GM19452 (cell line): ENCODE measurements at regions not wholly inside any gene's neighbourhood (a gene's known extent, or its start where the extent isn't known, plus 50 kb on each side); places are given as distances from the start of the nearest gene placed in this dataset.
"Not testable (repeated sequence)": the region's sequence is repeated elsewhere in the genome, so short reads cannot be mapped to it uniquely, and the experiment has no call there.

ENCODE experiments used
- ATAC-seq: cut with Tn5 transposase; IDR thresholded peaks from one replicate; pipeline ENCODE4 v1.9.1; 2021; ENCODE audit not compliant: unreplicated experiment

DNA sequence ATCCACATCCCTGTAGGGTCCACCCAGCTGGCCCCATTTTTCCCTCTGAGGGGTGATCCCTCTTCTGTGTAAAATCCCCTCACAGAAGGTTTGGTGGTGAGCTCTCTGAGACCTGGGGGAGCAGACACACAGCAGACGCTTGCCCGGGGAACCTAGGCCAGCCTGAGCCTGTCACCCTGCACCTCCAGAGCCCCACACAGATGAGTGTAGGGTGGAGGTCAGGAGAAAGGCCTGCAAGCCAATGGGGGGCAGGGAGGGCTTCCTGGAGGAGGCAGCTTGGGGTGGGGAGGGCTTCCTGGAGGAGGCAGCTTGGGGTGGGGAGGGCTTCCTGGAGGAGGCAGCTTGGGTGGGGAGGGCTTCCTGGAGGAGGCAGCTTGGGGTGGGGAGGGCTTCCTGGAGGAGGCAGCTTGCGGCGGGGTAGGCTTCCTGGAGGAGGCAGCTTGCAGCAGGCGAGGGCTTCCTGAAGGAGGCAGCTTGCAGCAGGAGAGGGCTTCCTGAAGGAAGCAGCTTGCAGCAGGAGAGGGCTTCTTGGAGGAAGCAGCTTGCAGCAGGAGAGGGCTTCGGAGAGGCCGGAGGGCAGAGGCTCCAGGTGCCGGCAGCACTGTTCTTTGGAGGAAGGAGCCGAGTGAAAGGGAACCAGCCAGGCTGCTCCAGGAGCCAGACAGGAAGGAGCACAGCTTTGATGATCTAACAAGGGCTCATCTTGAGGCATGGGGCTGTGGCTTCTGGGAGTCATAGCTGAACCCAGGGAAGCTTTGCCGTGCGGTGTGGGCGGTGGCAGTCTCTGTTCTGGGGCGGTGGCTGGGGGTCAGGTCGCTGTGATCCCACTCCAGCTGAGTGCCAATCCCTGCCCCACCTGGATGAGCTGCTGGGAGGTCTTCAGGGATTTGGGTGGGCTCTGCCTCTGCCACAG is 83.7 kb upstream of the ZNF469 start:
- no peak for ATAC-seq

DNA sequence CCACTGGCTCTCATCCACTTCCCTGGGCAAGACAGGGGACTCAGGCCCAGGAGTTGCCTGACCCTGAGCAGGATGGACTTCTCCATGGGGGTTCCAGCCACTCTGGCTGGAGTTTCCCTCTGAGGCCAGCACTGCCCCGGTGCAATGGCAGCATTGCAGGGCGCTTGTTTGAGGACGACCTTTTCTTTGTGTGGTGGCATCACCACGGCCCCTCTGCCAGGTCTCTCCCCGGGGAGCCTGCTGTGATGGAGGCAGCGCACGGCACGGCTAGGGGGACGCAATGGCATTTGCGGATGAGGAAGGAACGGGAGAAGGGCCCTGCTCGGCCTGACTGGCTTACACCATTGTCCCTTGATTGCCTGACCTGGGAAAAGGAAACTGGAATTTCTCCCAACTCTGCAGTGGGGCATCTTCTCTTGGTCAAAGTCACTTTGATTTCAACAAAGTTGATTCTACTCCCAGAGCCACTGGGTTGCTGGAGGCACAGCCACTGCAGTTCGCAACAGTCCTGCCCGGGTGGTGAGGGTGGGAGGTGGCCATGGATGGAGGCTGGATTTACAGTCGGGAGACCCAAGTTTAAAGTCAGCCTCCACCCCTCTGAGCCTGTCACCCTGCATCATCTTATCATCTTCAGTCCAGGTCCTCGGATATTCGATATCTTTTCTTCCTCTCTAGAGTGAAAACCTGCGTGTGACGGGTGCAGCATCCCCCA is 82.9 kb upstream of the ZNF469 start:
- ATAC-seq, result no peak

DNA sequence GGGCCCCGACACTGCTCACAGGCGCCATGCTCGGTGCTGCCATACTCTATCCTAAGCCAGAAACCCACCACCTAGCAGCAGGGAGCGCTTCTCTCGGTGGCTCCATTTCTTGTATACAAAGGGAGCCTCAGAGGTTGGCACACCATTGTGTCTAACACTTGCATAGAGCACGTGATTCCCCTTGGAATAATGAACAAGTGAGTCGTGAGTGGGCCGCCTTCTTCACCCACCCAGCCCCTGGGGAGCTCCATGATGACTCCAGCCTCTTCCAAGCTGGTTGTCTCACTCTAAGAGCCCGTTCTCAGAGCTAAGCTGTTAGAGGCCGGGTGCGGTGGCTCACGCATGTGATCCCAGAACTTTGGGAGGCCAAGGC is 82.3 kb upstream of the ZNF469 start:
- no peak for ATAC-seq

DNA sequence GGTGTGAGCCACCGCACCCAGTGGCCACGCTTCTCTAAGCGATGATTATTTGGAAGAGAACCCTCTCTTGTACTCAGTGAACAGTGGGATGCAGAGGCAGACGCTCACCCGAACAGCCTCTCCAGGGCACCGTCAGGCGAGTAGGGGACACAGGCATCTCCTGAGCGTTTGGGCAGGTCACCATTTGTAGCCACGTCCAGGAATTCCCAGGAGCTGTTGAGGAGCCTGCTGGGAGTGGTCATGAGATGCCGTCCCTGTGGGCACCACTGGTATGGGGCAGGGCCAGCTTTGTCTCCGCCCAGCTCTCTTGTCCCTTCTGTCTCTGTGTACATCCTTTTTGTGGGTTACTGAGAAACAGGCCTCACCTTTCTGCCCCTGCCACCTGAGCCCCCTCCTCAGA is 81.3 kb upstream of the ZNF469 start:
- no peak for ATAC-seq

DNA sequence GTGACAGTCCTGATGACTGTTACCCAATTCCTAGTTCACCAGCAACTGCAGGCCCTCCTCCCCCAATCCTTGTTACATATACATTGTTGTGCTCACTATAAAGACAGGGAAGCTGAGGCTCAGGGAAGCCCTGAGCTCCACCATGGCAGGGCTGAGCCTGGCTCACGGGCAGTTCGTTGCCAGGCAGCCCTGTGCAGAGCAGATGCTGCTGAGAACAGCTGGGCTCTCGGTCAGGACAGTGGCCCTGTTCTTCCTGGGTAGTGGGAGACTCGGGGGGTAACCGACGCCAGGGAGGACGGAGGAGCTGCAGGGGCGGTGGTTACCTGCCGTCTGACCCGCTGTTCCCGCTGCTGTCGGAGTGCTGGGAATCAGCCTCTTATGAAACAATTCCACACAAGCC is 80.9 kb upstream of the ZNF469 start:
- no peak for ATAC-seq

DNA sequence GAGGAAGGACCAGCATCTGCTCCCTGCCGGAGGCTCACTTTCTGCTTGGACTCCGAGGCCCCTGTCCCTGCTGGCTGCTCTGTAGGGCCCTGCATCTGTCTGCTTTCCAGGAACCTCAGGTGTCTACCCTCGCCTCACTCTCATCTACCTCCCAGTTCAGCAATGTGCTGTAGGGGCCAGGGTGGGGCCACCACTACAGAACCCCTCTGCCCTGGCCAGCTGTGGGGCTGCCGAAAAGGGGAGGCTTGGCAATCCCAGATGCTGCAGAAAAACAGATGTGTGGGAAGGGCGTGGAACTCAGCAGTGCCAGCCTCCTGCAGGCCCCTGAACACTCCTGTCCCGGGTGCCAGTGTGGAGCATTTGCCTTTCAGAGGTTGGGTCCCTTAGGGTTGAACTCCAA is 80.1 kb upstream of the ZNF469 start:
- no peak for ATAC-seq

DNA sequence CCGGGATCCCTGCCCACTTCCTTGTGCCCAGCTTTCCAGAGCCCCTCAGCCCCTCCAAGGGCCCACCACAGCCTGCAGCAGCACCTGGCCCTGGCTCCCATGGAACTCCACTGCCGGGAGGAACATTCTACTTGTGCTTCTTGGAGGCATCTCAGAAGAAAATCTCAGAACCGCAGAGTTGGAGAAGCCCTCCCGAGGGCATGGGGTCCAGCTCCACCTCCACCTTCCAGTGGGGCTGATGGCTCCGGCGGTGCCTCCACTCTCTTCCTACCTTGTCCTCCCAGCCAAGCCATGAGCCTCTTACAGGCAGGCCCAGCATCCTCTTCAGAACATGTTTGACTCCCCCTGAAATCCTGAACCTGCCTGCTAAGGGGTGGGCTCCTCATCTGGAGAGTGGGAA is 79.4 kb upstream of the ZNF469 start:
- ATAC-seq, result no peak

DNA sequence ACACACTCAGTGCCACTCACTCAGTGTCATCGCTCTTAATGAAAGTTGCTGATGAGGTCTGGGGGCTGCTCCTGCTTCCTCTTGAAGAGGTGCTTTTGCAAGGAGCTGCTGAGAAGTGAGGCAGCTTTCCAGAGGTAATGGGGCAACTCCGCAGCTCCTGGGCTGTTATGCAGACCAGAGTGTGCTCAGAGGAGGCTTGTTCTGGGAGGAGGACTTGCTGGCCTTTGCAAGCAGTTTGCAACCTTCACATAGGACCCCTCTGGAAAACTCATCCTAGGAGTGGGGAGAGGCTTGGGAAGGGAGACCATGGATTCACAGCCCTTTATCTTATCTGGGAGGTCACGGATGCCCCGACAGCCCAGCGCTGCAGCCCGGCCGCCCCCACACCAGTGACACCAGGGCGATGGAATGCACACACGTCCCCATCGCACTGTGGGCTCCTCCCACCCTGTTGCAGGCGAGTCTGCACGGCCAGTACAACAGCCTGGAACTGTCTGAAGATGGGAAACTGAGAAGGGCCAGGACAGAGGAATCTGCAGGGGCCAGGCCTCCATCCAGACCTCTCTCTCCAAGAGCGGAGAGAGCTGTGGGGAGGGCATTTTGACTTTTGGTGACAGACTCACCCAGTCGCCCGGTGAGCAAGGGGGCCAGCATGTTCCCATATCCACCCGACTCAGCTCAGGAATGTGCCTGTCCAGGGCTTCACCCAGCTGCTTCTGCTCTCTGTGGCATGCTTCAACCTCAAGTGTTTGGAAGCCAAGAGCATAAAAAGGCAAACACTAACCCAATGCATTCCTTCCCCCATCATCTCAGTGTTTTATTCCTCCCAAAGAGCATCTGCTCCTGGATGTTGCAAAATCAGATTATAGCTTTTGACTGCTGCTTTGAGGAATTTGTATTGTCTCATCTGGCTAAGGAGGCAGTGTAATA is 78.6 kb upstream of the ZNF469 start:
- no peak for ATAC-seq

DNA sequence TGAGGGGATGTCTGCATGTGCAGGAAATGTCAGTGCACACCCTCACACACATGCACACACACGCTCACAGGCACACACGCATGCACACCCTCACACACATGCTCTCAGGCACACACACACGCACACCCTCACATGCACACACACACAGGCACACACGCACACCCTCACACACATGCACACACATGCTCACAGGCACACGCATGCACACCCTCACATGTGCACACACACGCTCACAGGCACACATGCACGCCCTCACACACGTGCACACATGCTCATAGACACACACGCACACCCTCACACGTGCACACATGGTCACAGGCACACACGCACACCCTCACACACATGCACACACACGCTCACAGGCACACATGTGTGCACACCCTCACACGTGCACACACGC is 77.6 kb upstream of the ZNF469 start:
- ATAC-seq, result no peak

DNA sequence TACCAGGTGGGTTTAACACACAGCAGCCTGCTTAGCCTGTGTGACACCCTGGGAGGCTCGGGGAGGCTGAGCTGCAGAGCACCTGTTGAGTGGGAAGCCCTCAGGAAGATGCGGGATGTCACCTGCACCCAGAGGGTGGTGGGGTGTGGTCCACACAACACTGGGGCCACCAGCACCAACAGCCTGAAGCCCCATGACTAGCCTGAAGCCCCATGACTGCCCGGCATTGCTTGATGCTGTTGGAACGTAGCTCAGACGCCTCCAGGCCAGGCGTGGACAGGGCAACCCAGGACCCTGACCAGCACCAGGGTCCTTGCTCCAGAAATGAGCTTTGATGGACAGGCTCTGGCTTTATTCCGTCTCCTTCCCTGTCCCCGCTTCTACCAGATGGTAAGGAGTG is 76.3 kb upstream of the ZNF469 start:
- ATAC-seq, result no peak

DNA sequence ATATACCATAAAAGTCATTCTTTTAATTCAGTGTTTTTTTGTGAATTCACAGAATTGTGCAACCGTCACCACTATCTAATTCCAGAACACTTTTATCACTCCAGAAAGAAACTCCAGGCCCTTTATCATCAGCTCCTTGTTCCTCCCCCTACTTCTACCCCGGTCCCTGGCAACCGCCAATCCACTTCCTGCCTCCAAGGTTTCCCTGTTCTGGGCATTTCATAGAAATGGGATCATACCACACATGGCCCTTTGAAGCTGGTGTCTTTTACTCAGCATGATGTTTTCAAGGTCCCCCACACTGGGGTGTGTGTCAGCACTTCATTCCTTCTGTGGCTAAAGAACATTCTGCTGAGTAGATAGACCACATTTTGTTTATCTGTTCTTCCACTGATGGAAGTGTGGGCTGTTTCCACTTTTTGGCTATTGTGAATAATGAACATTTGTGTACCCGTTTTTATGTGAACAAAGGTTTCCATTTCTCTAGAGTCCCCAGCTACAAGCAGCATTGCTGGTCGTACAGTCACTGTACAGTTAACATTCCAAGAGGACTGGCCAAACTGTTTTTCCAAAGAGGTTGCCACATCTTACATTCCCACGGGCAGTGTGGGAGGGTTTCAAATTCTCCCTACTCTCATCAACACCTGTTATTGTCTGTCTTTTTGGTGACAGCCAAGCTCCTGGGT is 75.8 kb upstream of the ZNF469 start:
- no peak for ATAC-seq

DNA sequence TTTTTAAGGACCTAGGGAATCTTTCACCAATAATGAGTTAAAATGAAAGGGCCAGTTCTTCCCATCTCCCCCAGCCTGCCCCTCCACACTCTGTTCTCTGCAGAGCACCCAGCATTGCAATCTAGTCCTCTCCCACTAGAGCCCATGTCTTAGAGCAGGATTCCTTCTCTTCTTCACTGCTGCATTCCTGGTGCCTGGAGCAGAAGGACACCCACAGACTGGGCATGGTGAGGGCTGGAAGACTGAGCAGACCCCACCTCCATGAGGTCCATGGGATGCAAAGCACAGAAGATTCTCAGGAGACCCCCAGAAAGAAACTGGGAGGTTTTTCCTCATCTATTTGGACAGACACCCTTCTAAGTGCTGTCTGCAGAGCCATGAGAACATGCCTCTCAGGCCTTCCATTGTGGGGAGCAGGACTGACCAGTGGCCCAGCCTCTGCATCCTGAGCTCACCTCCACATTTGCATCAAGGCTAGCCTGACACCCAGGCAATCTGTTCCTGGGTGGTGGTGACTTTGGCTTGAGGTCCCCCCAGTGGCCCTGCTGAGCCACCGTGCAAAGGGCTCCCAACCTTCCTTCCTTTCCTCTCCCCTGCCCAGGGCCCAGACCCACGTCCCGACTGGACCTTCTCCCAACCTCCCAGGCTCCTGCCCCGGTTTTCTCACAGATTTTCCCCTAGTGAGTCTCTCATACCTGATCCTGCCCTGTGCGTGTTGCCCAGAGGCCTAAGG is 74.2 kb upstream of the ZNF469 start:
- ATAC-seq, result no peak

DNA sequence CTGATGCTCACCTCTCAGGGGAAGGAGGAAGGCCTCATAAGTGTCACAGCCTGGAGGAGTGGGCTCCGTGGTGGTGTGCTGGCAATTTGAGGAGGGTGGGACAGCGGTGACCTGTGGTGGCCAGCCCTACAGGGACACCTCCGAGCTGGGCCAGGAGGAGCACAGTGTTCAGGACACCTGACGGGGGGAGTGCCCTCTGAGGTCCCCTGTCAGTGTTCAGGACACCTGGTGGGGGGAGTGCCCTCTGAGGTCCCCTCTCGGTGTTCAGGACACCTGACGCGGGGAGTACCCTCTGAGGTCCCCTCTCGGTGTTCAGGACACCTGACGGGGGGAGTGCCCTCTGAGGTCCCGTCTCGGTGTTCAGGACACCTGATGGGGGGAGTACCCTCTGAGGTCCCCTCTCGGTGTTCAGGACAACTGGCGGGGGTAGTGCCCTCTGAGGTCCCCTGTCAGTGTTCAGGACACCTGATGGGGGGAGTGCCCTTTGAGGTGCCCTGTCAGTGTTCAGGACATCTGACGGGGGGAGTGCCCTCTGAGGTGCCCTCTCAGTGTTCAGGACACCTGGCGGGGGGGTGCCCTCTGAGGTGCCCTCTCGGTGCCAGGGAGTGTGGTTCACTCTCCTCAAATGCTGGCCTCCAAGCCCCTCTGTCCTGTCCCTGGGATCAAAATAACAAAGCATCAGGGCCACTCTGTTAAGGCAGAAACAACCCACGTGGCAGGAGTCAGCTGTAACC is 73.4 kb upstream of the ZNF469 start:
- ATAC-seq, result no peak

DNA sequence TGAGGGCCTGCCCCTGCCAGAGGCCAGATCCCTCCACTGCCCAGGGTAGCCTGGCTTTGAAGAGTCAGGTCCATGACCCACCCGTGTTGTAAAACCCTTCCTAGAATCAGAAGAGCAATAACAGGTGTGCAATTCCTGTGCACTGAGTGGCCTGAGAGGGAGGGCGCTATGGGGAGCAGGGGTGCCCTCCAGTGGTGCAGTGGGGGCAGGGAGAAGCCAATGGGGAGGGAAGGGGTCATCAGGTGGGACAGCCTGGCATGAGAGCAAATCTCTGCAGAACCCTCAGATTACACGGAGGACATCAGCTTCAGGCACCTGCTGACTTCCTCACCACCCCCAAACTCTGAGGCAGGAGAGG is 72.9 kb upstream of the ZNF469 start:
- ATAC-seq, result no peak

DNA sequence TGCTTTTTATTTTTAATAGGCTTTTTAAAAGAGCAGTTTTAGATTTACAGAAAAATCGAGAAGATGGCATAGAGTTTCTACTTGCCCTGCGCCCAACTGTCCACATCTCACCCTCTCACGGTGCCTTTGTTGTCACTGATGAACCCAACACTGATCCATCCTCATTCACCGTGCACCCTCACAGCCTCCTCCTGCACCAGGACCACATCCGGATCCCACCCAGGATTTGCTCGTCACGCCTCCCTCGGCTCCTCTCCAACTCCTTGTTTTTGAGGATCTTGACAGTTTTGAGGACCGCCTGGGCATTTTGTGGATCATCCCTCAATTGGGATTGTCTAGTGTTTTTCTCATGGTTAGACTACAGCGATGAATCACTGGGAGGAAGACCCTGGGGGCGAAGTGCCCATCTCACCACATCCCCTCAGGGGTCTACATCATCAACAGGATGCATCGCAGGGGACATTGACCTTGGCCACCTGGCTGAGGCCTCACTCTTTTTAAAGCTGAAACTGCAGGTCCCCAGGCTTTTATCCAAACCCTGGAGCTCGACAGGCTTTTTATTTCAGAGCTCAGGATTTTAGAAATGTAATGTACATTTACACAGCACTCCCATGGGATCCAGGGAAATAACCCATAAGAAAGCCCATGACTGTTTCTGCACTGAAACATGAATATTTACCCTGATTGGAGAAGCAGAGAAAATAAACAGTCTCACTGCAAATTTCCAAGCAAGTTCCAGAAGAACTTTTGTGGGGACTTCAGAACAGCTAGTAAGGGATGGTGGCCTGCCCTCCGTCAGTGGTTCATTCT is 71.8 kb upstream of the ZNF469 start:
- no peak for ATAC-seq

DNA sequence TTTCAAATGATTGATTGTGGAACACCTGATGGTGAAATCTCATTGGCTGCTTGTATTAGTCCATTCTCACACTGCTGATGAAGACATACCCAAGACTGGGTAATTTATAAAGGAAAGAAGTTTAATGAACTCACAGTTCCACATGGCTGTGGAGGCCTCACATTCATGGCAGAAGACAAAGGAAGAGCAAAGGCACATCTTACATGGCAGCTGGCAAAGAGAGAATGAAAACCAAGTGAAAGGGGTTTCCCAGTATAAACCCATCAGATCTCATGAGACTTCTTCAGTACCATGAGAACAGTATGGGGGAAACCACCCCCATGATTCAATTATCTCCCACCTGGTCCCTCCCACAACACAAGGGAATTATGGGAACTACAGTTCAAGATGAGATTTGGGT is 70.9 kb upstream of the ZNF469 start:
- ATAC-seq, result not testable (repeated sequence)

DNA sequence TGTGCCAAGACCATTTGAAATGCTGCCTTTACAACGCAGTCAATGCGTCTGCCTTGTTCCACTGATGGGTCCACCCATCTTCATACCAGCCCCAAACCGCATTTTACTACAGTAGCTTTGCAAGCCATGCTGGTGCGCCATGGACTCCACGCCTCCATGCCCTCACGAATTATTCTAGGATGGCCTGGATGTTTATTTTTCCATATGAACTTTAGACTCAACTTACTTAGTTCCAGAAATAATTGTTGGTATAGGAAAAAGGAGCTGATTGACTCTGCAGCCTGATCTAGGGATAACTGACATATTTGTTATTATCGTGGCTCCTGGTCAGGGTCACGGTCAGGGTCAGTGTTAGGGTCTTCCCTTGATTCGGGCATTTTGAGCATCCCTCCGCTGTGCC is 70.0 kb upstream of the ZNF469 start:
- no peak for ATAC-seq

DNA sequence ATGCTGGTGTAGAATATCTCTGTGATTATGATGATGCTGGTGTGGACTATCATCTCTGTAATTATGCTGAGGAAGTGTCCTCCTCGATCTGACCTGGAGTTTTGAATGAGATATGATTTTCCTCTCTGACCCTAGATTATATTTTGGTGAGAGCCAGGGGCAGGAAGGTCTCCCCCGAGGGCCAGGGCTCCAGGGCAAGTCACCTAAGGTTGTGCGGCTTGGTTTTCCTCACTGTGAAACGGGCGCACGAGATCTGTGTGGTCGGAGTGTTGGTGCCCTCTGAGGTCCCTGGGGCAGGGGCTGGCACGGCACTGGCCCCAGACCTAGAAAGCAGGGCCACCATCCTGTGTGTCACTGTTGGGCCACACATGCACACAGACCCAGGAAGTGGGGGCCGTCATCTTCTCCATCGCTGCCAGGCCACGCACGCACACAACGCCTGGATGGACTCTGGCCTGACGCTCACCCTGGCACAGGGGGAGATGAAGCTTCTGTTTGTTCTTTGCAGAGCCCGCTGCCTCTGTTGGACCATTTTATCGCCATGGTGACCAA is 67.7 kb upstream of the ZNF469 start:
- ATAC-seq, result no peak
